HG03460 (cell line): ENCODE measurements at regions not wholly inside any gene's neighbourhood (a gene's known extent, or its start where the extent isn't known, plus 50 kb on each side); places are given as distances from the start of the nearest gene placed in this dataset.
"Not testable (repeated sequence)": the region's sequence is repeated elsewhere in the genome, so short reads cannot be mapped to it uniquely, and the experiment has no call there.

Experiments
- ATAC-seq: cut with Tn5 transposase; IDR thresholded peaks from one replicate; pipeline ENCODE4 v1.9.1; 2021; ENCODE audit not compliant: unreplicated experiment

- ATAC-seq = no peak
Measured at GRCh38 chrX:25144043-25144940, 128.5 kb upstream of the ARX start.

GRCh38 chrX:25143596-25143995 lies 127.8 kb upstream of the ARX start:
- no peak for ATAC-seq

DNA sequence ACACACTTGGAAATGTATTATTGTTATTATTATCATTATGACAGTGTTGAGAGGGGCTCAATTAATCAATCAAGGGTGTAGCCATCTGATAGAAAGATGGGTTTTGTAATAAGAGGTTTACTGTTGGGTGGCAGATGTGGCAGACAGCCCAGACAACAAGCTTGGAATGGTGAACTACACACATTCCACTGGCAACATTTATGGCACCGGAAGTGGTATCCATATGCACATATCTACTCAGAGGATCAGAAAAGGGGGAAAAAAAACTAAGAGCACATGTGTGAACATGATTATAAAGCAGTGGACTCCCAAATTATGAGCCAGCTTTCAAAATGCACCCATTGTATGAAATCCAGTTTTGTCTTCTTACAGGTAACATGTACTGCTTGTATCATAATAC lies 125.9 kb upstream of the ARX start:
- no peak for ATAC-seq

DNA sequence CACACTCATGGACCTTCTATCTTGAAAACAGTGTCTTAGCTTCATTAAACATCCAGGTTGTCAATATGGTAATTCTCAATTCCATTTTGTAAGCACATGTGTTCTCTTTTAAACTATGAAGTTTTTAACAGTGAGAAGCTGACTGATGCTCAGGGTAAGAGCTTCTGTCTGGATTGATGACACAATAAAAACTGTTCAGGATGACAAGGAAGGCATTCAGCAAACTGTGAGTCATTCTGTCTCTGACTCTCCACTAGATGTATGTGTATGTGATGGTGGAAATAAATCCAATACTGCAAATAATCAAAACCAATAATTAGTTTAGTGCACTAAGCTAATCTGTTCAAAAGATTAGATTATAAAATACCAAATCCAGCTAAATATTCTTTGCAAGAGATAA lies 115.3 kb upstream of the ARX start:
- ATAC-seq = no peak

DNA sequence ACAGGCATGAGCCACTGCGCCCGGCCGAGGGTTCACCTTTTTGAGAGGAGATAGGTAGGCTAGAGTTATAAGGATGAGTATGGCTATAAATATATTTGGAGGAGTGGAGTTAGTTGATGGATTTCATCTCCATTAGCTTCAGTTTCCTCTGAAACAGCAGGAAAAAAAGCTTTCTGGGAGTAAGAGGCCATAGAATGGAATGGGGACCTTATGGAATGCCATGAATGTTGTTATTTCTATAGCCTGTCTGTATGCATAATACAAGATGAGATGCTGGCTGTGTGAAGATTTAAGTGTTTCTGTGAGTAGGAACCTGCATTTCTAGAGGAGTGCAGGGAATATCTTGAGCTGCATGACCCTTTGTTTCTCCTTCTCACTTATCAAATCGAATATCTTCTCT lies 114.9 kb upstream of the ARX start:
- no peak for ATAC-seq

DNA sequence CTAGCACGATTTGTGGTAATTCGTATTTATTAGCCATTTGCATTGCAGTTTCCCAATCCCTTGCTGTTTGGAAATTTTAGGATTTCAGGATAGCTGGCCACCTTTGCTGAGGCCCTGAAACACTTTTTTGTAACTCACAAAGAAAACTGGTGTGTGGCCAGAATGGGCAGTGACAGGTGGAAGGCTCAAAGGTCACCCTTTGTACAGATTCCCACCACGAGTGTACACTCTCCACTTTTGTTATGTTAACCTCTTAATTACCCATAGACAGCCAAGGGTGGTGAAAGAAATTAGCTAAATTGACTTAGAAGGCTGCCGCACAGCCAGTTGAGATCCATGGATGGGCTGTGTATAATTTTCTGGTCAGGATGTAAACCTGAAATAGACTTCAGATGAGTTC lies 109.7 kb upstream of the ARX start:
- ATAC-seq = no peak

GRCh38 chrX:25124391-25124790 lies 108.6 kb upstream of the ARX start:
- no peak for ATAC-seq

DNA sequence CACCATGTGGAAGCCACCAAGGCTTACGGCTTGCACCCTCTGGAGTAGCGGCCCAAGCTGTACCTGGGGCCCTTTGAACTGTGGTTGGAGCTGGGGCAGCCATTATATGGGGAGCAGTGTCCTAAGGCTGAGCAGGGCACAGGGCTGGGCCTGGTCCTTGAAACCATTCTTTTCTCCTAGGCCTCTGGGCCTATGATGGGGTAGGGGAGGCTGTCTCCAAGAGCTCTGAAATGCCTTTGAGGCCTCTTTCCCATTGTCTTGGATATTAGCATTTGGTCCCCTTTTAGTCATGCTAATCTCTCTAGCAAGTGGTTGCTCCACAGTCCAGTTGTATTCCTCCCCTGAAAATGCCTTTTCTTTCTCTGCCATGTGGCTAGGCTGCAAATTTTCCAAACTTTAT lies 96.4 kb upstream of the ARX start:
- no peak for ATAC-seq

GRCh38 chrX:25108481-25108880 lies 92.7 kb upstream of the ARX start:
- no peak for ATAC-seq

DNA sequence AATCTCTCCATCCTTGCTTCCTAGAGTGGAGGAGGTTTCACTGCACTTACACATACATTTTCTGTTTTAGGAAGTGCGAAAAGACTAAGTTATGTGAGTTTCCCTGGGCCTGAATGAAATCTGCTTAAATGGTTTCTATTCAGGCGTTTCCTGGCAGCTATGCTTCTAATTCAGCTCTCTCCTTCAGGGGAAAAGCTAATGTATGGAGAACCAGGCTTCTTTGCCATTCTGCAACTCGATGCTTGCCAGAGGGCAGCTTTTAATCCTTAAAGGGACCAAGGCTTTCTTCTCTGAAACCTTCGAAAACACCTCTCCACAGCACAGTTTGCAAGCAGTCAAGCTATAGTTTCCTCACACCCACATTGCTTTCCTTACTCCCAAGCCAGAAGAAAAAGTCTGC lies 89.5 kb upstream of the ARX start:
- ATAC-seq = no peak

- ATAC-seq = no peak
Measured at GRCh38 chrX:25096522-25097045, 80.8 kb upstream of the ARX start.

DNA sequence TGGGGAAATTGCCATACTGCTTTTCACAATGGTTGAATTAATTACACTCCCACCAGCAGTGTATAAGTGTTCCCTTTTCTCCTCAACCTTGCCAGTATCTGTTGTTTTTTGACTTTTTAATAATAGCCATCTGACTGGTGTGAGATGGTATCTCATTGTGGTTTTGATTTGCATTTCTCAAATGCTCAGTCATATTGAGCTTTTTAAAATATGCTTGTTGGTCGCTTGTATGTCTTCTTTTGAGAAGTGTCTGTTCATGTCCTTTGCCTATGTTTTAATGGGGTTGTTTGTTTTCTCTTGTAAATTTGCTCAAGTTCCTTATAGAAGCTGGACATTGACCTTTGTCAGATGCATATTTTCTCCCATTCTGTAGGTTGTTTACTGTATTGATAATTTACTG lies 75.4 kb upstream of the ARX start:
- ATAC-seq = not testable (repeated sequence)

DNA sequence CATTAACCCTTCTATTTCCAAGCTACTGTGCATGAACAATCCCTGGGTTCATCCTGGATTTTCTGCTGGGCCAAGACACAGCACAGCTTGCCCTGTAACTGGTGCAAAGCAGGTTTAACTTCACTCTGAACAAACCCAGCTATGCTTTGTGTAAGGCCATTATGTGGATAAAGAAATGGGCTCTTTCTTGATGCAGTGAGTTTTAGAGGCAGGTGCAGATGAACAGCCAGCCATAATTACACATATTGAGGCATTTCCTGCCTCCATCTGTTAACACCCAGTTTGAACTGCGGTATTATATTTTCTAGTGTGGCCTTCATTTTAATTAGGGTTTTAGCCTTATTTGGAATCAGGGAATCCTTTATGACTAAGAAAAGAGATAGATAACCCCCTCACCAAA lies 68.7 kb upstream of the ARX start:
- no peak for ATAC-seq

GRCh38 chrX:25083661-25084060 lies 67.9 kb upstream of the ARX start:
- no peak for ATAC-seq

- no peak for ATAC-seq
Measured at GRCh38 chrX:25079020-25079419, 63.3 kb upstream of the ARX start.

- ATAC-seq = no peak
Measured at GRCh38 chrX:25076941-25077500, 61.3 kb upstream of the ARX start.

DNA sequence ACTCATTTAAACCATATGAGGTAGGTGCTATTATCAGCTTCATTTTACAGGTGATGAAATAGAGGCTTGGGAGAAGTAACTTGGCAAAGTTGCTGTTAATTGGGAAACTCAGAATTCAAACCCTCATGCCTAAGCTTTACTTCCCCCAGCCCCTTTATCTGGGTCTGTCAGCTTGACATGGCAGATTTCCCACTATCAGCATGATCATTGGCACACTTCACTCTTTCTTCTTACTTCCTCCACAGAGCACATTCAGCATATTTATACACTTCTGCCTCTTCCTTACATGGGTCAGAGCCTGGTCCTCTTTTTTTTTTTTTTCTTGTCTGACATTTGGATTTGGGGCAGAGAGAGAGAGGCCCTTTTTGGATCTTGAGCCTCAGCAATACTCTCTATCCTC lies 56.5 kb upstream of the ARX start:
- ATAC-seq = no peak

DNA sequence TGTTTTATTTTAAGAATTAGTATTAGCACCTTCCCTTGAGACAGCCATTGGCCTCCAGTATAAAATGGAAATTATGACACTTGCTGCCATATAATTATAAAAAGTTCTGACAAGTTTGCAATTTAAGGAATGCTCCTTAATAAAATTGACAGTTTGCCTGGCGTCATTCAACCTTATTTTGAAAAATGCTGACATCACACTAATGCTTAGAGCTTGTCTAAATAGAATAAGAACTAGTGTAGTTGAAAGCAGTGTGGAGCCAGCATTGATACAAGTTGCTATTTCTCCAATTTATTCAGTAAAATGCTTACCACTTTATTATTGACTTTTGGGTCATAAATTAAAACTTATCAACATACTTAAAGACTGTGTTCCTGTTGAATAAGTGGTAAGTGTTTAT lies 54.3 kb upstream of the ARX start:
- no peak for ATAC-seq

DNA sequence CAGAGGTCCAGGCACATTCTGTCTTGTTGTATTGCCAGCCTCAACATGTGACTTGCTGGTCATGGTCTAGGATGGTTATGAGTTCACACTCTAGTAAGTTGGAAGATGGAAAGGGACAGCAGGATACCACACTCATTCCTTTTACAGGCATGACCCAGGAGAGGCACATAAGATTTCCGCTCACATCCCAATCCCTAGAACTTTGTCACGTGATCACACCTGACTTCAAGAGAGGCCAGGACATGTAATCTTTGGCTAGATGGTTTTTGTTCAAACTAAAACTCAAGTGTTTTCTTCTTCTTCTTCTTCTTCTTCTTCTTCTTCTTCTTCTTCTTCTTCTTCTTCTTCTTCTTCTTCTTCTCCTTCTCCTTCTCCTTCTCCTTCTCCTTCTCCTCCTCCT lies 53.4 kb upstream of the ARX start:
- no peak for ATAC-seq

DNA sequence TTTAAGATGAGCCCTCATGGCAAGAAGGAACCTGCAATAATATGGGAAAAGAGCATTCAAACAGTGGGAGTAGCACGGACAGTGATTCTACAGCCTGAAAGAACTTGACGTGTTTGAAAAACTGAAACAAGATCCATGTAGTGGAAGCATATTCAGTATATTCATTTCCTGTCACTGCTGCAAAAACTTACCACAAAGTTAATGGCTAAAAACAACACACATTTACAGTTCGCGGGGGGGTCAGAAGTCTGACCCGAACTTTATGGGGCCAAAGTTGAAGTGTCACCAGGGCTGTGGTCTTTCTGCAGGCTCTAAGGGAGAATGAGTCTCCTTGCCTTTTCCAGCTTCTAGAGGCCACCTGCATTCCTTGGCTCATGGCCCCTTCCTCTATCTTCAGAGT lies 52.6 kb upstream of the ARX start:
- peak; percentile 47 for ATAC-seq

GRCh38 chrX:25067271-25068172 lies 51.8 kb upstream of the ARX start:
- ATAC-seq = peak; percentile 76

DNA sequence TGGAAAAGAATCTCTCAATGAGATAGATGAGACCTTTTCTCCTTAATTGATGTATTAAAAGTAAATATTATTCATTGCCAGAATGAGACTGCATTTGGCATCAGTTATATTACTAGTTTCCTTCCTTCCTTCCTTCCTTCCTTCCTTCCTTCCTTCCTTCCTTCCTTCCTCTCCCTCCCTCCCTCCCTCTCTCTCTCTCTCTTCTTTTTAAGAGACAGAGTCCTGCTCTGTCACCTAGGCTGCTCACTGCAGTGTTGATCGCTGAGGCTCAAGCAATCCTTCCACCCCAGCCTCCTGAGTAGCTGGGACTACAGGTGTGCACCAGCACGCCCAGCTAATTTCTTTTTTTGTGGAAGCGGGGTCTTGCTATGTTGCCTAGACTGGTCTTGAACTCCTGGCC lies 50.4 kb upstream of the ARX start:
- no peak for ATAC-seq
